Skeletal muscle satellite cell (primary cell): ENCODE measurements at regions not wholly inside any gene's neighbourhood (a gene's known extent, or its start where the extent isn't known, plus 50 kb on each side); places are given as distances from the start of the nearest gene placed in this dataset.

Source experiments
- H3K27me3 ChIP-seq: 2 replicates; pipeline ENCODE4 v1.7.0; 2013; ENCODE audit warnings: low read length; ENCODE audit not compliant: control insufficient read depth, insufficient read depth
- H3K36me3 ChIP-seq: 2 replicates; pipeline ENCODE4 v1.7.0; 2013; ENCODE audit warnings: mild to moderate bottlenecking, control low read depth, low read length; ENCODE audit not compliant: insufficient read depth
- H3K4me1 ChIP-seq: 2 replicates; pipeline ENCODE4 v1.7.0; 2013; ENCODE audit warnings: low read length; ENCODE audit not compliant: control insufficient read depth, insufficient read depth
- H3K4me2 ChIP-seq: 2 replicates; pipeline ENCODE4 v1.7.0; 2013; ENCODE audit warnings: mild to moderate bottlenecking, low read length
- H3K4me3 ChIP-seq: 2 replicates; pipeline ENCODE4 v1.7.0; 2013; ENCODE audit warnings: low read length
- H3K9ac ChIP-seq: 2 replicates; pipeline ENCODE4 v1.7.0; 2013; ENCODE audit warnings: mild to moderate bottlenecking, low read depth, low read length, moderate library complexity
- H3K9me3 ChIP-seq: replicated peaks from 2 replicates; pipeline ENCODE4 v1.7.0; 2013; ENCODE audit warnings: mild to moderate bottlenecking, control low read depth, low read length

DNA sequence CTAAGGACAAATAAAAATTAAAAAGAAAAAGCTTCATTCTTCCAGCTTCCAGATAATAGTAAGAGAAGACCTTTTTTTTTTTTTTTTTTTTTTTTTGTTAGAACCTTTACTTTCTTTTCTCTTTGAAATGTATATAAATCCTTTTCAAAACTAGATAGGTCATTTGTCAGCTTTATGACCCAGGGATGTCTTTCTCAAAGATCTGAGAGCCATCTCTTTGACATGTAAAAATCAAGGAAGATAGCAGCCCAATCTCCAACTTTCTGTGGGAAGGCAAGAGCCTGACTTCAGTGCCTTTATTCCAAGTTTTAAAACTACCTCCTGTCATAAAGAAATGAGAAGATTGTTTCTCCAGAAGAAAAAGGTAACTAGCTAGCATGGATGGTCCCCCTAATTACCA is 203.3 kb upstream of the LRFN5 start:
- Histone ChIP-seq H3K27me3 (no peaks in the 10 kb centered on the region), H3K4me2 (no peak overlapping the region), H3K4me1 (no peaks in the 10 kb centered on the region), H3K36me3 (no peaks in the 10 kb centered on the region), H3K9me3 (peaks cover 8% of the 10 kb centered on the region), H3K9ac (no peak overlapping the region), H3K4me3 (no peak overlapping the region)

DNA sequence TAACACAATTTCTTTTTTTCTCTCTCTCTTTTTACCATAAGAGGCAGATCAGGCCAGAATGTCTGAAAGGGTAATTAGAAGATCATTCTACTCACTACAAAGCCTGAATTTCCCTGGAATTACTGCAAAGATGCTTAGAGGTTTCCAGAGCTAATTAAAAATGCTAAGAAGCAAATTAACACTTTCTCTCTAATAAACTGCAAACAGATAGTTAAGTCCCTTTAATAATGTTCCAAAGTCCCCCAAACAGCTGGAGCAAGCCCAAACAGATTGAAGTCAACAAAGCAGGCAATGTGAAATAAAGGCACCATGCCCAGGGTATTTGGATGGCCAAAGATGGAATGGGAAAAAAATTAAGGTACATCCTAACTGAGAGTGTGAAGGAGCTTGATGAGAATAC is 208.8 kb upstream of the LRFN5 start:
- no peaks in the 10 kb centered on the region for H3K36me3 ChIP-seq
- no peaks in the 10 kb centered on the region for H3K27me3 ChIP-seq
- H3K9me3 ChIP-seq: peaks cover 4% of the 10 kb centered on the region
- H3K4me3 ChIP-seq: no peak overlapping the region
- no peak overlapping the region for H3K9ac ChIP-seq
- H3K4me2 ChIP-seq: no peak overlapping the region
- H3K4me1 ChIP-seq: no peaks in the 10 kb centered on the region

DNA sequence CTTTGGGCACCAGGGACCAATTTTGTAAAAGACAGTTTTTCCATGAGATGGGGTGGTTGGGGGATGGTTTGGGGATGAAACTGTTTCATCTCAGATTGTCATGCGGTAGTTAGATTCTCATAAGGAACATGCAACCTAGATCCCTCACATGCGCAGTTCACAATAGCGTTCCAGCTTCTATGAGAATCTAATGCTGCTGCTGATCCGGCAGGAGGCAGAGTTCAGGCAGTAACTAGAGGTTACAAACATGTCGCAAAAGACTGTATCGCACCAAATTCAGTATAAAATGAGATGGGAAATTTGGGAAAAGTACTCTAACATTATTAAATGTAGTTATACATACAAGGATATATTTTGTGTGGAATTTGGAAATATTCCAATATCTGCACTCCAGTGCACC is 213.2 kb upstream of the LRFN5 start:
- Histone ChIP-seq H3K9me3 (peaks cover 10% of the 10 kb centered on the region), H3K4me3 (no peak overlapping the region), H3K4me1 (no peaks in the 10 kb centered on the region), H3K36me3 (no peaks in the 10 kb centered on the region), H3K27me3 (no peaks in the 10 kb centered on the region), H3K9ac (no peak overlapping the region), H3K4me2 (no peak overlapping the region)

DNA sequence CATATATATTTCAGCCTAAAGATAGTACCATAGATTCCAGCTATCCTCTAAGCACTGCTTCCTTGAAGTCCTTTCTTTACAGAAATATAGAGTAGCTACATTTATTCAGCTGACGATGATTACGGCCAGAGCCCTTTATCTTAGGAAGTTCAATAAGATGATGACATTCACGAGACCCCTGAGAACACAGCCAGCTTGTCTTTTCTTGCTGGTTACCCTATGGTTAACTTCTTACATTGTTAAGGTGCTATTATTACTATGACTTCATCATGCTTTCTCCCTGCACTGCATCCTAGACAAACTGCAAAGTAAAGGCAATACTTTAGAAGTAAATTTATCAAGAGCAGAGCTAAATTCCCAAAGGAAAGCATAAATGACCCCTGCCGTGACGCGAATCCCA is 214.4 kb upstream of the LRFN5 start:
- H3K36me3 ChIP-seq: no peaks in the 10 kb centered on the region

DNA sequence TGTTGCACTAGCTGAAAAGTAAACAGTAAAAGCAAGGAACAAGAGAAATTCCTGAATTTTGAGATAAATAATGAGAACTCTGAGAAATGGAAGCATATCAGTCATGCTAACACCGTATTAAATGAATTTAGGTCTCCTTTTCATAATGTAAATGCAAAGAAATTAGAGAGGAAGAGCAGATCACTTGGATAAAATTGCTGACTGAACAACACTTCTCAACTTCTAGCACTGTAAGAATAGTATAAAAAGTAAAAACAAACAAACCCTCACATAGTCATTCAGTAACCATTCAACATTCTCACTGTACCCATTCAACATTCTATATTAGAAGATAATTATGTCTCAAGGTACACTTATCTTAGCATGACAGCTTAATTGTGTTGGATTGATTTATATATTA is 217.3 kb upstream of the LRFN5 start:
- no peak overlapping the region for H3K4me3 ChIP-seq
- H3K9ac ChIP-seq: no peak overlapping the region

More for the DNA sequence above, 214.4 kb upstream of the LRFN5 start:
- H3K9ac ChIP-seq: no peak overlapping the region
- no peaks in the 10 kb centered on the region for H3K27me3 ChIP-seq
- no peak overlapping the region for H3K4me3 ChIP-seq
- peaks cover 12% of the 10 kb centered on the region for H3K9me3 ChIP-seq
- no peaks in the 10 kb centered on the region for H3K4me1 ChIP-seq
- no peak overlapping the region for H3K4me2 ChIP-seq

DNA sequence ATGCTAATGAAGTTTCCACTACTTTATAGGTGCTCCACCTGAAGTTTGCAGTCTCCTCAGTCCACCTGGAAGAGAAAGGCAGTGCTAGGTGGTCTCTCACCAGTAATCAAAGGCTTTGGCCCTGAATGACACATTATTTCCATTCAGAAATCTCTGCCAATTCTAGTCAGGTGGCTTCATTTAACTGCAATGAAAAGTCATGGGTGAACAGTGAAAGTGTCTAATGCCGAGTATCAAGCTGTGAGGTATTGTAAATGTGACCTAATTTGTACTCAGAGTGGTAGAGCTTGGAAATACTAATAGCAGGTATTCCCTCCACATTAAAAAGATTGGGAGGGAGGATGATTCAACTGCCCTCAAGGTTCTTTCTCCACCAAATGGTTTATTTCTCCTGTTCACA is 220.9 kb upstream of the LRFN5 start:
- no peaks in the 10 kb centered on the region for H3K36me3 ChIP-seq
- H3K4me3 ChIP-seq: no peak overlapping the region
- H3K9ac ChIP-seq: no peak overlapping the region
- H3K27me3 ChIP-seq: no peaks in the 10 kb centered on the region
- no peaks in the 10 kb centered on the region for H3K4me1 ChIP-seq
- no peak overlapping the region for H3K4me2 ChIP-seq
- H3K9me3 ChIP-seq: peaks cover 10% of the 10 kb centered on the region

More for the DNA sequence above, 217.3 kb upstream of the LRFN5 start:
- H3K27me3 ChIP-seq: no peaks in the 10 kb centered on the region
- H3K4me2 ChIP-seq: no peak overlapping the region
- no peaks in the 10 kb centered on the region for H3K4me1 ChIP-seq
- no peaks in the 10 kb centered on the region for H3K36me3 ChIP-seq
- H3K9me3 ChIP-seq: peaks cover 14% of the 10 kb centered on the region

DNA sequence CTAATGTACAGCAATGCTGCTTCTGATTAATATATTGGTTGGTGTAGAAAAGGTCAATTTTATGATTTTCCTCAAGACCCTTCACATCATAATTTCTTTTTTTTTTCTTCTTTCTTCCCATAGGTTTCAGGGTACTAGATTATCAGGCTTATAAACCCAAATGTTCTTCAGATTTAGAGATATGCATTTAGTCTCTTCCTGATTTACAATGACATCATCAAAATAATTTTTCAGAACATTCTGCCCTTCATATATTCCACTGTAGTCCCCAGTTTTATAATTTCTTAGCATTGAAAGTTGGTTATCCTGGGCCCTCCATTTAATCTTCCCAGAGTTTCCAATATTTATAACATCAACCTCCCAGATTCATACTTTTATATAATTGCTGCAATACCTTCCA is 226.7 kb upstream of the LRFN5 start:
- Histone ChIP-seq H3K36me3 (no peaks in the 10 kb centered on the region), H3K9ac (no peak overlapping the region), H3K4me1 (no peaks in the 10 kb centered on the region), H3K4me3 (no peak overlapping the region), H3K4me2 (no peak overlapping the region), H3K27me3 (no peaks in the 10 kb centered on the region), H3K9me3 (no peaks in the 10 kb centered on the region)

DNA sequence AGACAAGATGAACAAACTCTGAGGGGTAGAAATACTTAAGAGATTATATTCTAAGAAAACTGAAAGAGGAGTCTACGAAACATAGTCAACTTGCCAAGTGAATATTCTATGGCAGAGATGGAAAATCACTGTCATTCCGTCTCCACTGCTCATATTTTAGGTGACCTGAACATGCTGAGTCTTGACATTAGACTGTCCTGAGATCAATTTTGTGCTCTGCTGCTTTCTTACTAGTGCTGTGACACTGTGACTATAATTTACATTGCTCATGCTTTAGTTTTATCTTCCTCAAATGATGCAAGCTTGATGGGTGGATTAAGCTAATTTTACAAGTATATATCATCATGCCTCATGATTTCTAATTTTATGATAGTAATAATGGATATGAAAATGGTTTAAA is 228.2 kb upstream of the LRFN5 start:
- Histone ChIP-seq H3K9ac (no peak overlapping the region), H3K4me1 (no peaks in the 10 kb centered on the region), H3K4me2 (no peak overlapping the region), H3K36me3 (no peaks in the 10 kb centered on the region), H3K4me3 (no peak overlapping the region), H3K9me3 (no peaks in the 10 kb centered on the region), H3K27me3 (no peaks in the 10 kb centered on the region)

DNA sequence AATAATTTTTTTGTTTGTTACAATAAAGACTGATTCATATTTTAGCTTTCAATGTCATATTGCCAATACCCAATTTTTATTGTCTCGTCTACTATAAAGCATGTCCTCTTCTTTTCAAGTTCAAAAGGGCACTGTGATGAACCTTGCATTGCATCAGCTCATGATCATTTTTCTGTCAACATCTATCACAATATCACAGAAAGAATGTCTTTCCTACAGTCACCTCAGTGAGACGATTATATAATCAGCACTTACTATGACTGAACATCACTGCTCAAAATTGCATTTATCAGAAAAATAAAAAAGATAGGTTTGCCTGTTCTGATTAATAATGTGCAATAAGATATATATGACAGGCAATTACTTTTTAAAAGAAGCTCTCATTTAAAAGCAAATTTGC is 228.7 kb upstream of the LRFN5 start:
- H3K4me2 ChIP-seq: no peak overlapping the region
- no peak overlapping the region for H3K9ac ChIP-seq
- H3K36me3 ChIP-seq: no peaks in the 10 kb centered on the region
- no peaks in the 10 kb centered on the region for H3K27me3 ChIP-seq
- no peaks in the 10 kb centered on the region for H3K9me3 ChIP-seq
- no peak overlapping the region for H3K4me3 ChIP-seq
- no peaks in the 10 kb centered on the region for H3K4me1 ChIP-seq

DNA sequence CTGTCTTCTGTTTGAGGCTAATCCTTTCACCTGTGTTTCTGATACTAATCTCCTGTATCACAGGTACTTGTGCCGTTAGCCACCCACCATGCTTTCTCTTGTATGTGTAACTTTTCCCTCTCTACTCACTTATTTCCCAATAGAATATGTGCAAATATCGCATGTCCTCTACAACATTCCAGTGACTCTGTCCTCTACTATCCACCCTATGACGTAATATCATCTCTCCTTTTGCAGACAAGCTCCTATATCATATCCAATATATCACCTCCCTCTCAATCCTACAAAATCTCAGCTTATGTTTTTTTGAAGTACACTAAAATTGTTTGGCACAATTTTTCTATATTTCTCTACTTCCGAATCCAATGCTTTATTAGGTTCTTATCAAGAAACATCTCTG is 232.6 kb upstream of the LRFN5 start:
- H3K36me3 ChIP-seq: no peaks in the 10 kb centered on the region
- H3K4me3 ChIP-seq: no peak overlapping the region
- H3K9ac ChIP-seq: no peak overlapping the region
- H3K4me2 ChIP-seq: no peak overlapping the region
- no peaks in the 10 kb centered on the region for H3K9me3 ChIP-seq
- no peaks in the 10 kb centered on the region for H3K4me1 ChIP-seq
- H3K27me3 ChIP-seq: no peaks in the 10 kb centered on the region

DNA sequence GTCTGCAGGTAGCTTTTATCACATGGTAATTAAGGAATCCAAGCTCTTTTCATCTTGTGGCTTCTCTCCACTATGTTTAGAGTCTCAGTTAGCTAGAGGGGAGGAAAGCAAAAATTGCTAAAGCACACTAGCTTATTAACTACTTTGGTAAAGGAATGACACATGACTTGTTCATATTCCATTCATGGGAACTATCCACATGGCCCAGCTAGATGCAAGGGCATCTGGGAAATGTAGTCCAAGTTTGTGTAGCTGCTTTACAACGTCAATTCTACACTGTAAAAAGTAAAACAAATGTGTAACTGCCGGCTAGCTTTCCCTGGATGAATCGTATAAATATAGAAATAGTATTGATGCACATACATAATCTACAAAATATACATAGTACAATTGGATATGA is 244.5 kb upstream of the LRFN5 start:
- no peak overlapping the region for H3K4me3 ChIP-seq
- no peaks in the 10 kb centered on the region for H3K36me3 ChIP-seq
- H3K9me3 ChIP-seq: peaks cover 7% of the 10 kb centered on the region

DNA sequence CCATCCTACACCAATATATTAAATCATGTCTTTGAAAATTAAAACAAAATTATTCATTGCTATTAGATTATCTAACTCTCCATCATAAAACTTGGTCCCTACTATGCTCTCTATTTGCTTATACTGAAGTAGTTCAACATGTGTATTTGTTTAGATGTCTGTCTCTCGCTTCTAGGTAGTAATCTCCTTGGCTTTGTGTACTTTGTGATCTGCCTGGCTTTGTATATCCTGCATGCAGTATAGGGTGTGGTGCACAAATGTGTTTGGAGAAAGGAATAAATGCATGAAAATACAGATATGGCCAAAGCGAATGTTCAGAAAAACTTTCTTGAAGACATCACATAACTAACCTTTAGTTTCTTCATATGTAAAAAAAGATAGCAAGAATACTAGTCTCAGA is 246.6 kb upstream of the LRFN5 start:
- Histone ChIP-seq H3K9me3 (peaks cover 8% of the 10 kb centered on the region), H3K9ac (no peak overlapping the region), H3K4me1 (no peaks in the 10 kb centered on the region), H3K4me2 (no peak overlapping the region), H3K4me3 (no peak overlapping the region), H3K36me3 (no peaks in the 10 kb centered on the region), H3K27me3 (no peaks in the 10 kb centered on the region)

More for the DNA sequence above, 244.5 kb upstream of the LRFN5 start:
- Histone ChIP-seq H3K9ac (no peak overlapping the region), H3K4me1 (no peaks in the 10 kb centered on the region), H3K4me2 (no peak overlapping the region), H3K27me3 (no peaks in the 10 kb centered on the region)
